ENCODE measurements at regions not wholly inside any gene's neighbourhood (a gene's known extent, or its start where the extent isn't known, plus 50 kb on each side); places are given as distances from the start of the nearest gene placed in this dataset.

DNA sequence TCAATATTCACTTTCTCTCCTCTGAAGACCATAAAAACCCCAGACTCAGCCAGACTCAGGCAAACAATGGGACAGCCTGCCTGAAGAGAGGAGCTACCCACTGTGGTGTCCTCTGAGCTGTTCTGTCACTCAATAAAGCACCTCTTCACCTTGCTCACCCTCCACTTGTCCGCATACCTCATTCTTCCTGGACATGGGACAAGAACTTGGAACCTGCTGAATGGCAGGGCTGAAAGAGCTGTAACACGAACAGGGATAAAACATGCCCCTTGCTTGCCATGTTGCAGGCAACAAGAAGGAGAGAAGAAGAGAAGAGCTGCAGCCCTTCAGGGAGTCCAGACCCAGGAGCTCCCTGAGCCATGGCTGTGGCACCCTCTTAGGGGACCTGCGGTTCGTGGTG lies 86.8 kb upstream of the SEMA6A start:
- DNase-seq (ENCODE audit: low read depth, low spot score) = no peak

DNA sequence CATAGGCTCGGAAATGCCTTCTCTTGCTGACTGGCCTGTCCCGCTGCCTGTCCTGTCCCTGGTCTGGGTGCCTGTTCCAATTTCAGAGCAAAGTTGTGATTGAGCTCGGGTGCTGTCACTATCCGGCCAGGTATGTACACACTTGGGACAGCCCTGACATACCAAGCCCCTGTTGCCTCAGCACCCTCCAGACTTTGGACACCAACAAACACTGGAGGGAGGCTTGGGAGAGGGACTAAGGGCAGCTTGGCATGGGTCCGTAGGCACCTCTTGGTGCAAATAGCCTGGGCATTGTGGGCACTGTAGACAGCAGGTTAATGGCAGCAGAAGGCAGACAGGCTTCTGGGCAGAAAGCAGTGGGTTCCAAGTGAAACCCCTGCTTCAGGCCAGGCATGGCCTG lies 86.3 kb upstream of the SEMA6A start:
- no peak for DNase-seq (ENCODE audit: low read depth, low spot score)

DNA sequence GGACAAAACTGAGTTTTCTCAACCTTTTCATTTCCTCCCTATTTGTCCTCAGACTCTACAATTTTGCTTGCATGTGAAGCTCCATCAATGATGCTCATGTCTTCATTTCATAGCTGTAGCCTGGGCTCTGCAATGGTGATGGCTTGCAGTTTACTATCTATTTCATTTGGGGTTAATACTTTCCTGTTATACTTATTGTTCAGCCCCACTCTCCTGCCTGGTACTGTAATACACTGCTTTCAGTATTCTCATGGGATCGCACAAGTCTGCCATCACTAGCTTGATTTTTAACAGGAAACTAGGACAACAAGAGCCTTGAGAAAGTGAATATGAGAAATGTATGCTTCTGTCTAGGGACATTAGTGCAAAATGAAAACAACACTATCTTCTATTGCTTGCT lies 84.2 kb upstream of the SEMA6A start:
- DNase-seq (ENCODE audit: low read depth, low spot score) = no peak

DNA sequence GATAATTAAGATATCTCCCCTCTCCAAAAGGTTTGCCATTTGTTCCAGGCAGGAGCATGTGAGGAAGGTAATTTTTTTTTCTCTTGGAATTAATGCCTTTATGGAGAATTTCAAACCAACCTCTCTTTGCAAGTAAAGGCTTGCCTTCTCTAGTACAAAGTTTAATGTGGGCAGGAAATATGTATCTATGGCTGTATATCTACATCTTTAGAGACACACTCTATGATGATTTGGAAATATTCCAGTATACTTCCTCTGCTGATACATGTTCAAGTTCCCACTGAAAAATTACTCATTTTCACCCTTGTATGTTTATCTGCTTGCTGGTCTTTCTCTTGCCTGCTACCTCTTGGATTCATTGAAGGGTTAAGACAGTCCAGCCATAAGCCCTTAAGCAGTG lies 83.5 kb upstream of the SEMA6A start:
- no peak for DNase-seq (ENCODE audit: low read depth, low spot score)

DNA sequence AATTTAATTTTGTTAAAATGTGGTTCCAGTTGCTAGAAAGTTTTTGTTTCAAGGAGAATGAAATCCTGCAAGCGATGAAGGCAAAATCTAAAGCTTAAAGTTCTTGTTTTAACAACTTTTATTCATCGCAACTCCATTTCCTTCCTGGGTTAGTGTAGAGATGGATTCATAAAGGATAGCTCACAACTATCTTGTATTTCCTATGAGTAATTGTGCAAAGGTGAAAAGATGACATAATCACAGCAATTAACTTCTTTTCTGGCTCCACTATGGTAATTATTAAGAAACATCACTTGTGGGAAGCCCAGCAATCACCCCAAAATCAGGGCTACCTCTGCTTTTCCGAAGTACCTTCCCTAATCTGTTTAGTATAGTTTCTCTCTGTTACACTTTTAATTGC lies 80.8 kb upstream of the SEMA6A start:
- DNase-seq (ENCODE audit: low read depth, low spot score) = no peak

DNA sequence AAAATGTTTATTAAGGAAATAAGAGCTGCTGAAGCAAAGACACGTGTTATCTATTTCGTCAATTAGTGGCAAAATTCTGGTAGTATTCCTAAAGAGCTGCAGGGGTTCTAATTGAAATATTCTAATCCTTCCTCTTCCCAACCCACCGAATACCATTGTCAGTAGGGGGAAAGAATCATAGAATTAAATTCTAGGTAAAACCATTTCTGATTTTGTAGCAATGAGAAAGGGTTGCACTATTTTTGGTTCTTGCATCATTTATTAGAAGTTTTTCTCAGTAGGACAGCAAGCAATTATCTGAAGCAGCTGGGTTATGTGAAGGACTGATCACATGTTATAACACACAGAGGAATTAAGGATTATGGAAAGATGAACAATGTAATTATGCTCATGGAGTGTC lies 80.3 kb upstream of the SEMA6A start:
- DNase-seq (ENCODE audit: low read depth, low spot score) = no peak

DNA sequence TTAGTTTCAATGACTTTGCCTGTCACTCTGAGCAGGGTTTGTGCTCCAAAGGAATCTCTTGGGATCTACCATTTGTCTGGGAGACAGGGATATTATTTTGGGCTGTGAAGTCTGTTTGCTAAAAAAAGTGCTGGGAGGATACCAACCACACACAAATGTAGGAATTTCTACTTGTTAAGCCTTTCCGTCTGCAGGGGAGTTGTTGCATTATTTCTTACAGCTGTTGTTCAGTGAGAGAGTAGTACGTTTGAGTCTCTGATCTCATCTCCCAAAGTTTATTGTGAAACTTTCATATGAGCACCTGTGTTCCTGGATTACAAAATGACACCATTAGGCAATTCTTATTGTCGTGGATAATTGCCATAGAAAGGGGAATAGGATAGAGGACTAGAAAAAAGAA lies 78.3 kb upstream of the SEMA6A start:
- DNase-seq (ENCODE audit: low read depth, low spot score) = peak; percentile 30

DNA sequence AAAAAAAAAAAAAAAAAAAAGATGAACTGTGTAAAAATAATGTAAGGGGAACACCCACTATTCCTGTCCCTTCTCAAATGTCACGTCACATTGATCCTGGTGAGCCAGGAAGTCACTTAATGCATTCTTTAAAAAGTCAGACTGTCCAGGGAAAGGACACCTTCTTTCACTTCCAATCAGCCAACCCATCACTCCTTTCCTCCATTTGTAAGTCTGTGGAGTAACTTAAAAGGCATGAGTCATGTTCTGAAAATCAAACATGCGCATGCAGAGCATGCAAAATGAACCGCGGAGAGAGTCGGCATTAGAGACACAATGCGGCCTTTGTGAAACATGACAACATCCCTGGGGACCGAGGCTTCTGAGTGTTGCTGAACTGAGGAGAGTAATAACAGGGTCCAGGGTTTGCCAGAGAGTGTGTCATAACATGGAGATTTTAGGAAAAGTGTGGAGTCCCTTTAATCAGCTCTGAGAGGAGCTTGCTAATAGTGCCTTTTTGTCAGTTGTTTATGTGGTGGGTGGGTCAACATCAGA lies 77.6 kb upstream of the SEMA6A start:
- peak; percentile 47 for DNase-seq (ENCODE audit: low read depth, low spot score)

DNA sequence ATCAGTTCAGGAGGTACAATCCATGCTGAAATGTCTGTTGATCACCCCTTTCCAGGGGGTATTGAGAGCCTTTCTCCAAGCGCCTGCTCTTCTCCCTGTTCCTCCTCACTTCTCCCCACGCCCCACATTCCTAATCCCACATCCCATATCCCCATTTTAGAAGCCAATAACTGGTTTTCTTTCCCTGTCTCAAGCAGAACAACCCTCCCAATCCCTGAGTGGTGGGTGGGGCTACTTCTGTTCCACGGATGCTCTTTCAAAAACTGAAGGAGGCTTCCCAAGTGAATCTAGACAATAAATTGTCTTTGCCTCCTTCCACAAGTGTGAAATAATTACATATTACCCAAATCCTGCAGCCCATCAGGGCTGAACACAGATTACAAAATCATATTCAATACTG lies 77.0 kb upstream of the SEMA6A start:
- DNase-seq (ENCODE audit: low read depth, low spot score) = no peak

DNA sequence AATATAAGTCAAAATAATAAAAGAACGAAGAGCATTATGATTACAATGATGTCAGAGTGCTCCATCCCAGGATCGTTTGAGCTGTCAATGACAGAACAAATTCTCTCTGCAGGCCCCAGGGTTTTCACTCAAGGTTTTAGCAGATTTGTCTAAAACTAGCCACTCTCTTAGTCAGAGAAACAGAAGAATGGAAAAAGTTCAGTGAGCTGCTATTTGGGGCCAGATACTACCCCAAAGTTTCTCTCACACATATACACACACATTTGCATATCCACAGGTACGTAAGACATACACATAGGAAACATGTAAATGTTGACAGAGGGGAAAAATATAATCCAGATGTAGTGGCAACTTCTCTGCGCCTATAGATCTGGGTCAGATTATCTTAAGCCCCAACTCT lies 76.3 kb upstream of the SEMA6A start:
- DNase-seq (ENCODE audit: low read depth, low spot score) = no peak

DNA sequence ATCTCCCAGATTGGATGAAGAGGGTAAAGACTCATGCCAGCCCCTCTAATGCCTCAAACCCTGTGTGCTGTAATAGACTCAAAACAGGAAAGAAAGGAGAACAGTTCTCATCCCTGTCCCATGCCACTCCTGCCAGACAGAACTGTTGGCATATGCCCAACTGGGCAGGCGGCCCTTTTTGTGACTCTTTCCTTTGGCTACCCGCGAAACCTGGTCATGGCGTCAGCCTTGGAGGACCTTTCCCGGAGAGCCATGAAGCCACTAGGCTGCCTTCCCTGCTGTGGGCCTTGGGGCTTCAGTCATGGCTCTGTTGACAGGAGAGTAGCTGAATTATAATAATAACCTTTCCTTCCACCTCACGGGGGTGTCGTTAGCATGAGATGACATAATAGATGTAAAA lies 75.9 kb upstream of the SEMA6A start:
- DNase-seq (ENCODE audit: low read depth, low spot score) = no peak

DNA sequence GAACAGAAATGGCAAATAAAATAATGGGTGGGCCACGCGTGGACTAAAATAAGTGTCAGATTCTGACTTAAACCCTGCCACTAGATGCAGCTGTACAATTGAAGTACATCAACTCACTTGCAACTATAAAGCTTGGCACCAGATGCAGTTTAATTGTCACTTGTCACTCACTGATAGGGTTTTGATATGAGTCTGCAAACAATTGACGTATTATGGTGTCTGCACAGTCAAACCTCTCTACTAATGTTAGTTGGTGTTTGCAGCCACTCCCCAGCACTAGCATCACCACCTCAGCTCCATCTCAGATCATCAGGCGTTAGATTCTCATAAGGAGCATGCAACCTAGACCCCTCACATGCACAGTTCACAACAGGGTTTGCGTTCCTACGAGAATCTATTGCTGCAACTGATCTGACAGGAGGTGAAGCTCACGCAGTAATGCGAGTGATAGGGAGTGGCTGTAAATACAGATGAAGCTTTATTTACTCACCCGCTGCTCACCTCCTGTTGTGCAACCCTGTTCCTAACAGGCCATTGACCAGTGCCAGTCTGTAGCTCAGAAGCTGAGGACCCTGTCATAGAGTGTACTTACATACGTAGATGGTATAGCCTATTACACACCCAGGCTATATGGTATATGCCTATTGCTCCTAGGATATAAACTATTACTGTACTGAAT lies 72.1 kb upstream of the SEMA6A start:
- DNase-seq (ENCODE audit: low read depth, low spot score) = no peak

DNA sequence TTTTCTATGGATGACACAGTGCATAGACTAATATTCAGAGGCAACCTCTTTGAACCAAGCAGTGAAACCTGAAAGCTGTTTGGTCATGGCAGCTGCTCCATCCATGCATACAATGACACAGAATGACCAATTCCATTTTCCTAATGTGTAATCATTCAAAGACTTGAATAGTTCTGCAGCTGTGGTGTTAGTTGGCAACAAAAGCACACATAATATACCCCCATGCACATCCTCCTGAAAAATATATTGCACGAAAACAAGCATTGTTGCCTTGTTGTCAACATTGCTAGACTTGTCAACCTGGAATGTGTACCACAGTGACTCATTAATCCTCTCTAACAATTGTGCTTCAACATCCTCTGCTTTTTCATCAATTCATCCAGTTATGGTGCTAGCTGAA lies 71.0 kb upstream of the SEMA6A start:
- no peak for DNase-seq (ENCODE audit: low read depth, low spot score)

DNA sequence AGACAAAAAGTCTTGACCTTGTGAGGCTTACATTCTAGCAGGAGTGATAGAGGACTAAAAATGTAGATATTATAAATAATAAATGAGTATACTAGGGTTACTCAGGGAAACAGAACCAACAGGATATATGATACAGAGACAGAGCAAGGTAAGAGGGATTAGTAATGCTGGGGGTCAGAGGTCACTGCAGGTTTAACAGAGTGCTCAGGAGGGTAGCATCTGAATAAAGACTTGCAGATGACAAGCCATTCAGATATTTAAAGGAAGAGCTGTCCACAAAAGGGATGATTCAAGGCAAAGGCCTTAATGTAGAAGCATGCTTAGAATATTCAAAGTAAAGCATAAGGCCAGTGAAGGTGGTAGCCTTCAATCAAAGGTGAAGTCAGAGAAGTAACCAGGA lies 65.6 kb upstream of the SEMA6A start:
- DNase-seq (ENCODE audit: low read depth, low spot score) = no peak

DNA sequence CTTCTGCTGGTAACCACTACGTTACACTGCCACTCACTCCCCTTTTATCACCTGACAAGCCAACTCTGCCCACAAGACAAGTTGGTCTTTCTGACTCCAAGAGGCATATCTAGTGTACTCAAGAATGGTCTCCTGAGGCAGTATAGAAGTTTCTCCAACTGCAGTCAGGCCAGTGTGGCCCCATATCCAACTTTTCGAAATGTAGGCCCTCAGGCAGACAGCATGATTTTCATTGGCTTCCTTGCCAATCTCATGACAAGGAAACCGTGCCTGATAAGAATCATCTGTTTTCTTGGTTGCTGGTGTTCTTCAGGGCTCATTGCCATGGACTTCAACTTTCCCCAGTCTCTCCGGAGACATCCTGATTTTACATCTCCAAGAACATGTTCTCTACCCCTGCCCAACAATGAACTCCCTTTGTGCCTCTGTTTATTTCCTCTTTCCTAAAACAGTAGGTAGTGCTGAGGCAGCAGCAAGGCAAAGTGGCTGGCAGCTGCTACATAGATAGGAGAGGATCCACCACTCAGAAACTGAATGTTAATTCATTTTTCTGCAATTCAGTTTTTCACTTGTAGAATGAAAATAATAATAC lies 62.6 kb upstream of the SEMA6A start:
- DNase-seq (ENCODE audit: low read depth, low spot score) = no peak

DNA sequence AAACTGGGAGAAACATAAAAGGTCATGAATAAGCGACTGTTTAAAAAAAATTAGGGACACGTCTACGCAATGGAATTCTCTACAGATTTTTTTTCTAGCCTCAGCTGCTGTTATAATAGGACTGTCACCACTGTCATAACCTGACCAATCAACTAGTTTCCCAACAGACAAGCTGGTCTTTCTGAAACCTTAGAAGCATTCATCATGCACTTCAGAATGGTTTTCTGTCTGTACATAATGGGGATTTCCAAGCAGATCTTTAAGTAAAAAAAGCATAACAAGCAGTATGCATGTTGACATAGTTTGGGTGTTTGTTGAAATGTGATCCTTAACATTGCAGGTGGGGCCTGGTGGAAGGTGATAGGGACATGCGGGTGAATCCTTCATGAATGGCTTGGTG lies 58.3 kb upstream of the SEMA6A start:
- DNase-seq (ENCODE audit: low read depth, low spot score) = no peak

DNA sequence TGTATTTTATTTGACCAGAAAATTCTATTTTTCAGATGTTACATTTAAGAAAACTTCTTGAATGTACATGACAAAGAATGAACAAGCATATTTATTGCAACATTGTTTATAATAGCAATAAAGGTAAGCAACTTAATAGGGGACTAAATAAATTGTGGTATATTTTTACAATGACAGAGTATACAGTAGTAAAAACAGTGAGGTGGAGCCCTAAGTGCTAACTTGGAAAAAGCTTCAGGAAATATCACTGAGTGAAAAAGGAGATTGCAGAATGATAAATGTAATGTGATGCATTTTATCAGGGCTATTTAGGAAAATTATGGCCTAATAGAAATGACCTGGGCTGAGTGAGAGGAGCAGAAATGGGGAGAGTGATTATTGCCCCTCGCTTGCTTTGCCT lies 56.5 kb upstream of the SEMA6A start:
- DNase-seq (ENCODE audit: low read depth, low spot score) = no peak

DNA sequence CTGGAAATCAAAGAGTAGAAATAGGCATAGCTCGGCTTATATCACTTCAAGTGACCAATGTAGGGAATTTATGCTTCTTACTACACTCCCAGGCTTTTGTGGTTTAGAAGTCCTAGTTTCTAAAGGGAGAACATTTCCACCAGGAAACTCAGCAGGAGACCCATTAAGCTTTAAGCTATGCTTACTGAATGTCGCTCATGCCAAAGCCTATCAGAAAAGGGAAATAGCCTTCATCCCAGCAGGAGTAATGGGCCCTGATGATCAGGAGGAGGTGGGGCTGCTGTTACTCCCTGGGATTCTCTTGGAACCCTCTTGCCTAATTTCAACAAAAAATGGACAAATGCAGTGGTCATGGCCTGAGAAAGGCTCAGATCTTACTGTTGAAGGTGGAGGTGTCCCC lies 54.5 kb upstream of the SEMA6A start:
- peak; percentile 52 for DNase-seq (ENCODE audit: low read depth, low spot score)

DNA sequence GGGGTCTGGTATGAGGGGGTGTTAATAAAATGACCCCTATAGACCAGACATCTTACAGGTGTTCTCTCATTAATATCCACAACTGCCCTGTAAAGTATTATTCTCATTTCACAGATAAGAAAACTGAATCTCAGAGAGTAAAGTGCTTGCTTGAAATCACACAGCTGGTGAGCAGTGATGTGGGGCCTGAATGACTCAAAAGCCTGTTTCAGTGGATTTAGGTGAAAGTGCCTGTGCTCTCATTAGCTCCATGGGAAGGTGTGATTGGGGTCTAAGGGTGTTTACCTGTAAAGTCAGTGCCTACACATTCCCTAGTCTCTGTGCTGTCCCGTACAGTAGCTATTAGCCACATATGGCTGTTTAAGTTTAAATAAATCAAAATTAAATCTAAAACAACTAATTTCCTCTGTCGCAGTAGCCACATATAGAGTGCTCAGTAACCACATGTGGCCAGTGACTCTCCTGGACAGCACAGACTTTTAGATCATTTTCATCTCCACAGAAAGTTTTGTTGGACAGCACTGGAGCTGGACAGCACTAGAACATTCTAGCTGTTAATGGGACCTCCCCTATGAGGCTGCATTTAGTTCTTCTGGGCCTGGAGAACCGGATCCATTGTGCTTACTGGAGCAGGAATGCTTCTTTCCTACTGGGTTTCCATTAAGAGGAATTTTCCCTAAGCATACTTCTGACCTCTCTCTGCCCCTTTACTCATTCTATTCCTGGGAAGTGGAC lies 52.5 kb upstream of the SEMA6A start:
- DNase-seq (ENCODE audit: low read depth, low spot score) = no peak

DNA sequence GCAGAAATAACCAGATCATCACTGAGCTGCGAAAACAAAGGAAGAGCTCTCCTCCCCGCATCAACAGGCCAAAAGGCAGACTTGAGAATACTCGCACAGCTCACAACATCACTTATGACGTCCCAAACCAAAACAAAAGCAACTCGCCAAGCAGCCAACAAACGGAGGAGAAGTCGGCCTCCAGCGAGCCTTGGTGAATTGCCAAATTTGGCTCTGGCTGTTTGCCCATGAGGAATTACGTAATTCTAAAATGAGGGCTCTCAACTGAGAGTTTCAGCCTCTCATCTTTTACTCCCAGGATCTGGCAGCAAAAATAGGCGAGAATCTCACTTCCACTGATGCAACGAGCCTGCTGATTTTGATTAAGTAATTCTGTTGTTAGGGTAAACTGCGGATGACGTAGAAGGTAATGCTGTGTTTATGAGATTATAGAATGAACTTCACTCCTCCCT lies 51.7 kb upstream of the SEMA6A start:
- no peak for DNase-seq (ENCODE audit: low read depth, low spot score)
